B cell (primary cell): ENCODE measurements at regions not wholly inside any gene's neighbourhood (a gene's known extent, or its start where the extent isn't known, plus 50 kb on each side); places are given as distances from the start of the nearest gene placed in this dataset.

Experiments used
- EZH2 ChIP-seq: IDR thresholded peaks from 2 replicates; pipeline ENCODE4 v1.6.1; 2012; ENCODE audit warnings: borderline replicate concordance, low read depth, mild to moderate bottlenecking, moderate library complexity, low read length; ENCODE audit not compliant: insufficient read depth, poor library complexity, severe bottlenecking
- TF ChIP-seq, protein P1 (sequence below): fragments of 200-600 bp; IDR thresholded peaks from one replicate; pipeline ENCODE4 v1.8.0; 2022; ENCODE audit warnings: antibody characterized with exemption, mild to moderate bottlenecking

DNA sequence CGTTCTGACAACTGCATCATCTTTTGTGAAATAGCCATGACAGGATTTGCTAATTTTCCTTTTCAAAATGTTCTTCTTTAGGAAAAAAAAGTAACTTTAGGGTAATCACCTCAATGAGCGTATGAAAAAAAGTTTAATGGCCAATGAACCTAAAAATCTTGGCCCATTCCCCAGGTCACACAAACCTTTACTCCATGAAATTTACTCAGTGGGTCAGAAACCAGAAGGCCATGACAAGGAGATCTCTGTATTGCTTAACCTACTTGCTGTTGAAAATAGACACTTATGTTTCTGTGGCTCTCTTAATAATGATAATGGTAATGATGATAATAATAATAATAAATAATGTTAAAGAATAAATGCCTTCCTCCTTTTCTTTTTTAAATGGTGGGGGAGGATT lies 180.8 kb upstream of the IRX3 start:
- TF ChIP-seq, protein P1, sequence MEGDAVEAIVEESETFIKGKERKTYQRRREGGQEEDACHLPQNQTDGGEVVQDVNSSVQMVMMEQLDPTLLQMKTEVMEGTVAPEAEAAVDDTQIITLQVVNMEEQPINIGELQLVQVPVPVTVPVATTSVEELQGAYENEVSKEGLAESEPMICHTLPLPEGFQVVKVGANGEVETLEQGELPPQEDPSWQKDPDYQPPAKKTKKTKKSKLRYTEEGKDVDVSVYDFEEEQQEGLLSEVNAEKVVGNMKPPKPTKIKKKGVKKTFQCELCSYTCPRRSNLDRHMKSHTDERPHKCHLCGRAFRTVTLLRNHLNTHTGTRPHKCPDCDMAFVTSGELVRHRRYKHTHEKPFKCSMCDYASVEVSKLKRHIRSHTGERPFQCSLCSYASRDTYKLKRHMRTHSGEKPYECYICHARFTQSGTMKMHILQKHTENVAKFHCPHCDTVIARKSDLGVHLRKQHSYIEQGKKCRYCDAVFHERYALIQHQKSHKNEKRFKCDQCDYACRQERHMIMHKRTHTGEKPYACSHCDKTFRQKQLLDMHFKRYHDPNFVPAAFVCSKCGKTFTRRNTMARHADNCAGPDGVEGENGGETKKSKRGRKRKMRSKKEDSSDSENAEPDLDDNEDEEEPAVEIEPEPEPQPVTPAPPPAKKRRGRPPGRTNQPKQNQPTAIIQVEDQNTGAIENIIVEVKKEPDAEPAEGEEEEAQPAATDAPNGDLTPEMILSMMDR, result no peak
- TF ChIP-seq EZH2, result no peak
